ENCODE measurements at regions not wholly inside any gene's neighbourhood (a gene's known extent, or its start where the extent isn't known, plus 50 kb on each side); places are given as distances from the start of the nearest gene placed in this dataset.

- 96% methylated on average over 18 of the region's 33 CpGs for WGBS (ENCODE audit: insufficient coverage)
- intact Hi-C loops (cut with micrococcal nuclease) = no loop called here
- no peak overlapping the region for H3K4me3 ChIP-seq (replicated peaks in 1 of 3; ENCODE audit: low read depth in 2 of 3, low read length in 3 of 3)
Measured at GRCh38 chr10:43702213-43702935, 53.7 kb upstream of the ZNF32 start.

GRCh38 chr10:43701295-43701694 lies 52.6 kb upstream of the ZNF32 start:
- H3K27me3 Mint-ChIP-seq (ENCODE audit: low read depth in 3 of 3) = peaks cover 3 to 4% (median 4%) of the 10 kb centered on the region in 3 donors
- H3K36me3 ChIP-seq (replicated peaks in 1 of 2; ENCODE audit: control insufficient read depth in 1 of 2, insufficient read depth in 2 of 2, low read length in 2 of 2) = no peaks in the 10 kb centered on the region
- intact Hi-C loops (cut with micrococcal nuclease) = no loop called here
- no peaks in the 10 kb centered on the region for H3K9me3 Mint-ChIP-seq
- no peak overlapping the region for H3K9ac ChIP-seq (ENCODE audit: insufficient read depth, low read length, poor library complexity, severe bottlenecking)
- no peaks in the 10 kb centered on the region for H3K9me3 ChIP-seq (replicated peaks in 1 of 2; ENCODE audit: control insufficient read depth in 1 of 2, insufficient read depth in 1 of 2, low read length in 2 of 2)
- H3K4me2 ChIP-seq (replicated peaks; ENCODE audit: extremely low read depth, low read length, poor library complexity, severe bottlenecking) = no peak overlapping the region
- no peaks in the 10 kb centered on the region for H3K4me1 Mint-ChIP-seq
- WGBS (ENCODE audit: insufficient coverage) = 96% methylated on average over 4 of the region's 7 CpGs
- H4K20me1 ChIP-seq (ENCODE audit: insufficient read depth, low read length) = no peaks in the 10 kb centered on the region
- H3K27ac ChIP-seq (ENCODE audit: low read depth in 1 of 2, low read length in 2 of 2) = no peak overlapping the region
- H3K27me3 ChIP-seq (ENCODE audit: control insufficient read depth in 2 of 2, insufficient read depth in 2 of 2, low read length in 2 of 2) = no peaks in the 10 kb centered on the region
- DNase-seq = no peak
- no peak overlapping the region for H3K4me3 ChIP-seq (replicated peaks in 1 of 3; ENCODE audit: low read depth in 2 of 3, low read length in 3 of 3)
- no peak overlapping the region for H2AFZ ChIP-seq (ENCODE audit: insufficient read depth, low read depth, low read length, poor library complexity, severe bottlenecking)
- no peaks in the 10 kb centered on the region for H3K36me3 Mint-ChIP-seq
- no peaks in the 10 kb centered on the region for H3K4me1 ChIP-seq (ENCODE audit: control insufficient read depth in 1 of 2, insufficient read depth in 2 of 2, low read length in 2 of 2)
- H3K27ac Mint-ChIP-seq = no peak overlapping the region
- no peaks in the 10 kb centered on the region for H3K79me2 ChIP-seq (ENCODE audit: insufficient read depth, low read length)
- no peak overlapping the region for H3K4me3 Mint-ChIP-seq
- TF ChIP-seq CTCF (IDR thresholded peaks at IDR 0.05) = no peak

More at GRCh38 chr10:43702213-43702935, 53.7 kb upstream of the ZNF32 start:
- H3K9me3 Mint-ChIP-seq = no peaks in the 10 kb centered on the region
- no peak for TF ChIP-seq CTCF (IDR thresholded peaks at IDR 0.05)
- no peaks in the 10 kb centered on the region for H3K27me3 ChIP-seq (ENCODE audit: control insufficient read depth in 2 of 2, insufficient read depth in 2 of 2, low read length in 2 of 2)
- no peak overlapping the region for H3K4me3 Mint-ChIP-seq
- DNase-seq = no peak
- no peaks in the 10 kb centered on the region for H4K20me1 ChIP-seq (ENCODE audit: insufficient read depth, low read length)
- no peak overlapping the region for H3K9ac ChIP-seq (ENCODE audit: insufficient read depth, low read length, poor library complexity, severe bottlenecking)
- H3K36me3 Mint-ChIP-seq = no peaks in the 10 kb centered on the region
- no peaks in the 10 kb centered on the region for H3K4me1 ChIP-seq (ENCODE audit: control insufficient read depth in 1 of 2, insufficient read depth in 2 of 2, low read length in 2 of 2)
- H2AFZ ChIP-seq (ENCODE audit: insufficient read depth, low read depth, low read length, poor library complexity, severe bottlenecking) = no peak overlapping the region
- H3K36me3 ChIP-seq (replicated peaks in 1 of 2; ENCODE audit: control insufficient read depth in 1 of 2, insufficient read depth in 2 of 2, low read length in 2 of 2) = no peaks in the 10 kb centered on the region
- no peak overlapping the region for H3K27ac Mint-ChIP-seq
- H3K27me3 Mint-ChIP-seq (ENCODE audit: low read depth in 3 of 3) = peaks cover 3 to 4% (median 4%) of the 10 kb centered on the region in 3 donors
- no peaks in the 10 kb centered on the region for H3K79me2 ChIP-seq (ENCODE audit: insufficient read depth, low read length)
- H3K9me3 ChIP-seq (replicated peaks in 1 of 2; ENCODE audit: control insufficient read depth in 1 of 2, insufficient read depth in 1 of 2, low read length in 2 of 2) = no peaks in the 10 kb centered on the region
- no peak overlapping the region for H3K4me2 ChIP-seq (replicated peaks; ENCODE audit: extremely low read depth, low read length, poor library complexity, severe bottlenecking)
- no peaks in the 10 kb centered on the region for H3K4me1 Mint-ChIP-seq
- H3K27ac ChIP-seq (ENCODE audit: low read depth in 1 of 2, low read length in 2 of 2) = no peak overlapping the region
